SK-N-SH (cell line): ENCODE measurements at regions not wholly inside any gene's neighbourhood (a gene's known extent, or its start where the extent isn't known, plus 50 kb on each side); places are given as distances from the start of the nearest gene placed in this dataset.

ENCODE experiments used
- GATA2 ChIP-seq: sonication (generic); formaldehyde crosslinking; IDR thresholded peaks from 2 replicates; pipeline ENCODE4 v1.5.0; 2020; ENCODE audit warnings: mild to moderate bottlenecking, missing genetic modification reagents
- MAX ChIP-seq: IDR thresholded peaks from 2 replicates; pipeline ENCODE4 v1.4.0; 2012; ENCODE audit warnings: low read depth

DNA sequence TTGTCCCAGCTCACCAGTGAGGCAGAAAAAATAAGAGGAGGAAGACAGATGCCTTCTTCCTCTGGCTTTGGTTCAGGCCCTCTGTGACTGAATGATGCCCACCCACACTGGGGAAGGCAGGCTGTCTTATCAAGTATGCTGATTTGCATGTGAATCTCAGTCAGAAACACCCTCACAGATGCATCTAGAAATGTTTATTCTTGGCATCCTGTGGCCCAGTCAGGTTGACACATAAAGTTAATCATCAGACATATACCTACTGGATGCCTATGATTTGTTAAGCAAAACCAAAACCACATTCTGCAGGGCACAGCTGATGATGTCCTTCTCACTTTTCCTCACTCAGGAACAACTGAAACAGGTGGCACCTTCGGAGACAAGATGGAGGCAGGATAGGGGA is 243.4 kb upstream of the KCNN2 start:
- TF ChIP-seq MAX = no peak
- TF ChIP-seq GATA2 (CRISPR knock-in tag) = no peak
